ENCODE measurements at regions not wholly inside any gene's neighbourhood (a gene's known extent, or its start where the extent isn't known, plus 50 kb on each side); places are given as distances from the start of the nearest gene placed in this dataset.
"Not testable (repeated sequence)": the region's sequence is repeated elsewhere in the genome, so short reads cannot be mapped to it uniquely, and the experiment has no call there.

- DNase-seq (ENCODE audit: low spot score): no peak
- FAIRE-seq: no peak
These were observed 385.1 kb downstream of the IRS2 start for GRCh38 chr13:109401307-109401706.

- DNase-seq (ENCODE audit: low spot score) (no peak), FAIRE-seq (no peak)
These were observed 385.6 kb downstream of the IRS2 start for GRCh38 chr13:109400624-109401257.

DNA sequence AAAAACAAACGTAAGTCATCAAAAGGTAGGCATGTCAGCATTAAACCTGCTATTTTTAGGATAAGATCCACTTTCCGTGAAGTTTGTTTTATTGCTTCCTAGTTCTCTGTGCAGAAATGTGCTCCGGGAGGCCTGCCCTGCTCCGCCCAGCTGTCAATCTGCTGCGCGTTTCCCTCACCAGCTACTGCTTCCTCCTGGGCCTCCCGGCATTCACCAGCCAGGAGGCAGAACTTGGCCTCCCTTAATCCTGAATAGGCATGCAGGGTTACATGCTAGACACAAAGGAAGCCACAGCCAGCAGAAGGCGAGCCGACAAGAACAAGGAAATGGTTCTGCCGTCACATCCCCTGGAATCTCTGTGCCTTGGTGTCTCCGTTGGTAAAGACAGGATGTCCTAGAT lies 386.2 kb downstream of the IRS2 start:
- FAIRE-seq (no peak), DNase-seq (ENCODE audit: low spot score) (no peak)

- not testable (repeated sequence) for DNase-seq (ENCODE audit: low spot score); FAIRE-seq
These were observed 388.3 kb downstream of the IRS2 start for GRCh38 chr13:109398071-109398470.

DNA sequence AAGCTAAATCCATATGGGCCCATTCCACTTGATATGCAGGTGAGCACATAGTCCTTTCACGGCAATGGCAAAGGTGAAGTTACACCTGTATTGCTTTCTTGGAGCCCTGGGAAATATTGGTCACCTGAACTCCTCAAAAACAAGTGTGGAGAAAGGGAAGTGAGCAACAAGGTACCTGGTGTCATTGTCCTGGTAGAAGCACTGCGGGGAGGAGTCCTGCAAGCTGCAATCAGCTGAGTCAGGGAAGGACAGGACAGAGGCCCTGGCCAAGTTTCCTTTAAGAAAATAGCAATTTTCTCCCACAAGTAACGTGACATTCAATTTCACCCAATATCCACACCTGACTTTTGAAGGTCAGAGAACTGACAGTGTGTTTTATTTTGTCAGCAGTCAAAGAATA lies 389.1 kb downstream of the IRS2 start:
- no peak for DNase-seq (ENCODE audit: low spot score)
- no peak for FAIRE-seq

- DNase-seq (ENCODE audit: low spot score) (no peak), FAIRE-seq (no peak)
These were observed 390.1 kb downstream of the IRS2 start for GRCh38 chr13:109396266-109396665.

- FAIRE-seq (no peak), DNase-seq (ENCODE audit: low spot score) (no peak)
These were observed 391.4 kb downstream of the IRS2 start for GRCh38 chr13:109395014-109395413.

- DNase-seq (ENCODE audit: low spot score): no peak
These were observed 391.9 kb downstream of the IRS2 start for GRCh38 chr13:109394311-109394988.

DNA sequence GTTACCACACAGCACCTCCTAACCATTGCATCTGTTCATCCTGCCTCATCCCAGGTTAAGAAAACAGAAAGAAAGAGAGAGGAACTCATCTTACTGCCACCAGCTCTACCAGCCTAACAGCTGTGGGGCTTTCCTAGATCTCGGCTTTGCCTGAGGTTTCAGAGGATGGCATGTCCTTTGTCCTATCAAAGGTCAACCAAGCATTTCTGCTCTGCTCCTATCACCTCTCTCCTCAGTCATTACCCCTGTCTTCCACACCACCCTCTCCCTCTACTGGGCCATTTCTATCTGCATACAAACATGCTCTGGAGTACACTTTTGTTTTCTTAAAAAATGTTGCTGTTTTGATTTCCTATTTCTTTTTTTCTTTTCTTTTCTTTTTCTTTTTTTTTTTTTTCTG lies 393.3 kb downstream of the IRS2 start:
- no peak for DNase-seq (ENCODE audit: low spot score)
- FAIRE-seq: no peak

More at GRCh38 chr13:109394311-109394988, 391.9 kb downstream of the IRS2 start:
- FAIRE-seq: no peak

- DNase-seq (ENCODE audit: low spot score): no peak
- FAIRE-seq: no peak
These were observed 396.0 kb downstream of the IRS2 start for GRCh38 chr13:109390391-109390790.

- FAIRE-seq: no peak
- no peak for DNase-seq (ENCODE audit: low spot score)
These were observed 396.5 kb downstream of the IRS2 start for GRCh38 chr13:109389892-109390345.

DNA sequence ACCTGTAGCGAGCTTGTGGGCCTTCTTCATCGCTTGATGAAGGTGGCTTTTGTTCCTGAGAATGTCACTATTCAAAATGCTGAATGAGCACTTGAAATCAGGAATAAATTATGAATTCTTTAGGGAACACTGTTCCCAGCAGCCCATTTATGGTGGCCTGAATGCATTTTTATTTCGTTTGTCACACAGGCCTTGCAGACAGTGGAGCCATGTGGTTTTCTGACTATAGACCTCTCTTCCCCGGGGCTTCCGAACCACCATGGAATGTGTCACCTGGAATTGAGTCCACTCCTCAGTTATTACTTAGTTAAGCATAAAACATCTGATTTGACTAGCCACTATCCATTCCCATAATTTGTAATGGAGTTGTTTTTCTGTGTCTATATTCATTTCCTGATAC lies 396.9 kb downstream of the IRS2 start:
- FAIRE-seq: no peak
- no peak for DNase-seq (ENCODE audit: low spot score)

GRCh38 chr13:109387471-109387870 lies 398.9 kb downstream of the IRS2 start:
- FAIRE-seq (no peak), DNase-seq (ENCODE audit: low spot score) (no peak)

DNA sequence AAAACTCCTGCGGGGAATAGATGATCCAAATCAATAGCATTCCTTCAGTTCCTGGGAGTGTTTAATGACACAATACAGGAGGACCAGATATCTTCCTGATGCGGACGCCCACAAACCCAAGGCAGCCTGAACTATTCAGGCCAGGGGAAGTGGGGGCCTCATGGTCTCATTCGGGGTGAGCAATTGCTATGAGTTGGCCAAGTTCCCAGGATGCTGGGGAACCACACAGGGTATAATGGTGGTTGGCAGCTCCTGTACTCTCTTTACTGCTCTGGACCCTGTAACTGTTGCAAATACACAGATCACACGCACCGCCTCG lies 401.2 kb downstream of the IRS2 start:
- DNase-seq (ENCODE audit: low spot score): no peak
- FAIRE-seq: no peak

DNA sequence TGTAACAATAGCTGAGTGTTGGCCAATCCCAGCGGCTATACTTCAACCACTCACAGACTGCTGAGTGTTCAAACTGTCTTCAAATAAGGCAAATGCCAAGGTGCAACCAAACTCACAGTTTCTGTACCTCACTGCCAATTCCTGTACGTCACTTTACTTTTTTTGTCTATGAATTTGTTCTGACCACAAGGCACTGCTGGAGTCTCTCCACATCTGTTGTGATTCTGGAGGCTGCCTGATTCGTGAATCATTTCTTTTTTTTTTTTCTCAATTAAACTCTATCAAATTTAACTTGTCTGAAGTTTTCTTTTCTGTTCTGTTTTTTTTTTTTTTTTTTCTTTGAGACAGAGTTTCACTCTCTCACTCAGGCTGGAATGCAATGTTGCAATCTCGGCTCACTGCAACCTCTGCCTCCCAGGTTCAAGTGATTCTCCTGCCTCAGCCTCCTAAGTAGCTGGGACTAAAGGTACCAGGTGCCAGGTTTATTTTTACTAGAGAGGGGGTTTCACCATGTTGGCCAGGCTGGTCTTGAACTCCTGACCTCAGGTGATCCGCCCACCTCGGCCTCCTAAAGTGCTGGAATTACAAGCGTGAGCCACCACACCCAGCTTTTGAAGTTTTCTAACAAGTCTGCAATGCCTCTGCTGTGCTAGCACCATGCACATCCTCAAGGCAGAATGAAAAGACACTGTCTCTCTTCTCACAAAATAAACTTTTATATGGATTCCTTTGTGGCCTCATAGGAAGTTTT lies 401.7 kb downstream of the IRS2 start:
- FAIRE-seq (no peak), DNase-seq (ENCODE audit: low spot score) (no peak)

DNA sequence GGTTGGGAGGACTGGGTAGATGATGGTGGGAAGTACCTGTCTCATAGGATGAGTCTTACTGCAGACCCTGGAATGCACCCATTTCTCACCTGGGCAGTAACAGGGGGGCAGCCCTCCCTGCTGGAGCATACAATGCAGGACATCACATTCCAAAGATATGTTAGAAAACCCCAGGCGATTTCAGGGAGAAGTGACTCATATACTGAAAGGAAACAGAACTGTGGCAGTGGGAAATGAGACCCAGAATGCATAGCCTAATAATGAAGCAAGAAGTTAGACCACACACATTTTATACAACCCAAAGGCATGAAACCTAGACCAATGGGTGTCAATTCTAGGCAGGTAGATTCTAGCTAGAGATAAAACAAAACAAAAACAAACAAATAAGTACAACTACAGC lies 402.7 kb downstream of the IRS2 start:
- DNase-seq (ENCODE audit: low spot score) (no peak), FAIRE-seq (no peak)

- FAIRE-seq: no peak
- no peak for DNase-seq (ENCODE audit: low spot score)
These were observed 404.7 kb downstream of the IRS2 start for GRCh38 chr13:109381546-109382180.

GRCh38 chr13:109380457-109380856 lies 405.9 kb downstream of the IRS2 start:
- no peak for FAIRE-seq
- DNase-seq (ENCODE audit: low spot score): no peak

- no peak for FAIRE-seq
- no peak for DNase-seq (ENCODE audit: low spot score)
These were observed 406.5 kb downstream of the IRS2 start for GRCh38 chr13:109379930-109380329.

- FAIRE-seq: no peak
These were observed 409.4 kb downstream of the IRS2 start for GRCh38 chr13:109376936-109377335.

GRCh38 chr13:109374609-109375200 lies 411.7 kb downstream of the IRS2 start:
- DNase-seq (ENCODE audit: low spot score): no peak
- no peak for FAIRE-seq

More at GRCh38 chr13:109376936-109377335, 409.4 kb downstream of the IRS2 start:
- DNase-seq (ENCODE audit: low spot score): no peak

DNA sequence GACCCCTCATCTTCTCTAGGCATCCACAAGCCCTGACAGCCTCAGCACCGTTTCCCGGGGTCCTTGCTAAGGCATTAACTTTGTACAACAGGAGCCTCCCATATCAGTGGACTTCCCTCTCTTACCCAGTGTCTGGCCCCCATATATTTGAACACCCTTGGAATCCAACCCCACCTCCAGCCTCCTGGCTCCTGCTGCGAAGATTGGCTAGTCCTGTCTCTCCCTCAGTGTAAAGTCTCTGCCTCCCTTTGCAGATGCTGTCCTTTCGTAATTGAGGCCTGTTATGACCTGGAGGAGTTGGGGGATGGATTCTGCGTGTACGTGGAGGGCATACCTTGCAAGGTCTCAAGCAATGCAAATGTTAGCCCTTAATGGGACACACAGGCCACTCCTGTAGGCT lies 413.7 kb downstream of the IRS2 start:
- DNase-seq (ENCODE audit: low spot score): no peak
- no peak for FAIRE-seq
